CD4-positive, alpha-beta T cell treated with Interleukin-10 for 1 hour (primary cell): ENCODE measurements at regions not wholly inside any gene's neighbourhood (a gene's known extent, or its start where the extent isn't known, plus 50 kb on each side); places are given as distances from the start of the nearest gene placed in this dataset.
"Not testable (repeated sequence)": the region's sequence is repeated elsewhere in the genome, so short reads cannot be mapped to it uniquely, and the experiment has no call there.

Source experiments
- DNase-seq: peaks from one replicate; pipeline ENCODE4 v3.0.0-alpha.2; 2020

- DNase-seq = no peak
Measured at GRCh38 chr5:118551716-118552115, 436.6 kb downstream of the DTWD2 start.

GRCh38 chr5:118551031-118551430 is 437.3 kb downstream of the DTWD2 start:
- DNase-seq = no peak

- DNase-seq = no peak
Measured at GRCh38 chr5:118548761-118549720, 439.3 kb downstream of the DTWD2 start.

- DNase-seq = no peak
Measured at GRCh38 chr5:118545470-118545869, 442.9 kb downstream of the DTWD2 start.

- no peak for DNase-seq
Measured at GRCh38 chr5:118544887-118545449, 443.4 kb downstream of the DTWD2 start.

GRCh38 chr5:118533923-118534322 is 454.4 kb downstream of the DTWD2 start:
- no peak for DNase-seq

GRCh38 chr5:118533156-118533555 is 455.2 kb downstream of the DTWD2 start:
- no peak for DNase-seq

- no peak for DNase-seq
Measured at GRCh38 chr5:118531276-118531675, 457.1 kb downstream of the DTWD2 start.

- no peak for DNase-seq
Measured at GRCh38 chr5:118529361-118530144, 458.8 kb downstream of the DTWD2 start.

- no peak for DNase-seq
Measured at GRCh38 chr5:118522626-118523025, 465.7 kb downstream of the DTWD2 start.

- no peak for DNase-seq
Measured at GRCh38 chr5:118520771-118521415, 467.5 kb downstream of the DTWD2 start.

GRCh38 chr5:118519466-118519865 is 468.9 kb downstream of the DTWD2 start:
- no peak for DNase-seq

GRCh38 chr5:118518720-118519119 is 469.6 kb downstream of the DTWD2 start:
- DNase-seq = no peak

- no peak for DNase-seq
Measured at GRCh38 chr5:118511846-118512245, 476.5 kb downstream of the DTWD2 start.

GRCh38 chr5:118506217-118506852 is 482.0 kb downstream of the DTWD2 start:
- DNase-seq = no peak

- DNase-seq = not testable (repeated sequence)
Measured at GRCh38 chr5:118502232-118502631, 486.1 kb downstream of the DTWD2 start.

GRCh38 chr5:118491351-118491750 is 497.0 kb downstream of the DTWD2 start:
- no peak for DNase-seq

GRCh38 chr5:118486647-118487225 is 501.6 kb downstream of the DTWD2 start:
- no peak for DNase-seq

GRCh38 chr5:118479285-118479684 is 509.1 kb downstream of the DTWD2 start:
- no peak for DNase-seq

- no peak for DNase-seq
Measured at GRCh38 chr5:118478852-118479251, 509.5 kb downstream of the DTWD2 start.

GRCh38 chr5:118468085-118468484 is 520.3 kb downstream of the DTWD2 start:
- no peak for DNase-seq

GRCh38 chr5:118467103-118467502 is 521.2 kb downstream of the DTWD2 start:
- DNase-seq = no peak
